ENCODE measurements at regions not wholly inside any gene's neighbourhood (a gene's known extent, or its start where the extent isn't known, plus 50 kb on each side); places are given as distances from the start of the nearest gene placed in this dataset.
"Not testable (repeated sequence)": the region's sequence is repeated elsewhere in the genome, so short reads cannot be mapped to it uniquely, and the experiment has no call there.

- Histone ChIP-seq H3K27me3 (ENCODE audit: control insufficient read depth in 5 of 5, insufficient read depth in 4 of 5, low read length in 5 of 5) (no peaks in the 10 kb centered on the region), H3K9me3 (ENCODE audit: control insufficient read depth in 5 of 5, low read length in 5 of 5) (no peaks in the 10 kb centered on the region), H3K4me1 (ENCODE audit: control insufficient read depth in 5 of 5, insufficient read depth in 5 of 5, low read length in 5 of 5) (peaks cover 0 to 2% (median 0%) of the 10 kb centered on the region in 5 donors), H3K9ac (ENCODE audit: low read length in 5 of 5) (no peak overlapping the region), H3K27ac (ENCODE audit: low read depth, low read length) (no peak overlapping the region), H3K4me3 (ENCODE audit: low read depth in 1 of 5, low read length in 5 of 5) (no peak overlapping the region), H3K36me3 (ENCODE audit: control insufficient read depth in 5 of 5, insufficient read depth in 5 of 5, low read length in 5 of 5) (no peaks in the 10 kb centered on the region)
Measured at GRCh38 chr1:209172286-209172685, 411.2 kb upstream of the CAMK1G start.

GRCh38 chr1:209172792-209173542 is 410.5 kb upstream of the CAMK1G start:
- H3K27me3 ChIP-seq (ENCODE audit: control insufficient read depth in 5 of 5, insufficient read depth in 4 of 5, low read length in 5 of 5); H3K4me3 ChIP-seq (ENCODE audit: low read depth in 1 of 5, low read length in 5 of 5); H3K4me1 ChIP-seq (ENCODE audit: control insufficient read depth in 5 of 5, insufficient read depth in 5 of 5, low read length in 5 of 5); H3K27ac ChIP-seq (ENCODE audit: low read depth, low read length); H3K9me3 ChIP-seq (ENCODE audit: control insufficient read depth in 5 of 5, low read length in 5 of 5); H3K36me3 ChIP-seq (ENCODE audit: control insufficient read depth in 5 of 5, insufficient read depth in 5 of 5, low read length in 5 of 5); H3K9ac ChIP-seq (ENCODE audit: low read length in 5 of 5): not testable (repeated sequence)

- H3K9me3 ChIP-seq (ENCODE audit: control insufficient read depth in 5 of 5, low read length in 5 of 5); H3K9ac ChIP-seq (ENCODE audit: low read length in 5 of 5); H3K36me3 ChIP-seq (ENCODE audit: control insufficient read depth in 5 of 5, insufficient read depth in 5 of 5, low read length in 5 of 5); H3K4me1 ChIP-seq (ENCODE audit: control insufficient read depth in 5 of 5, insufficient read depth in 5 of 5, low read length in 5 of 5); H3K27me3 ChIP-seq (ENCODE audit: control insufficient read depth in 5 of 5, insufficient read depth in 4 of 5, low read length in 5 of 5); H3K27ac ChIP-seq (ENCODE audit: low read depth, low read length); H3K4me3 ChIP-seq (ENCODE audit: low read depth in 1 of 5, low read length in 5 of 5): not testable (repeated sequence)
Measured at GRCh38 chr1:209173796-209174195, 409.7 kb upstream of the CAMK1G start.

- H3K9ac ChIP-seq (ENCODE audit: low read length in 5 of 5) = no peak overlapping the region
- H3K4me1 ChIP-seq (ENCODE audit: control insufficient read depth in 5 of 5, insufficient read depth in 5 of 5, low read length in 5 of 5) = no peaks in the 10 kb centered on the region
- peaks cover 0 to 2% (median 0%) of the 10 kb centered on the region in 5 donors for H3K9me3 ChIP-seq (ENCODE audit: control insufficient read depth in 5 of 5, low read length in 5 of 5)
- H3K4me3 ChIP-seq (ENCODE audit: low read depth in 1 of 5, low read length in 5 of 5) = no peak overlapping the region
- H3K27me3 ChIP-seq (ENCODE audit: control insufficient read depth in 5 of 5, insufficient read depth in 4 of 5, low read length in 5 of 5) = no peaks in the 10 kb centered on the region
- H3K36me3 ChIP-seq (ENCODE audit: control insufficient read depth in 5 of 5, insufficient read depth in 5 of 5, low read length in 5 of 5) = no peaks in the 10 kb centered on the region
- no peak overlapping the region for H3K27ac ChIP-seq (ENCODE audit: low read depth, low read length)
Measured at GRCh38 chr1:209176866-209177430, 406.6 kb upstream of the CAMK1G start.

GRCh38 chr1:209183195-209183594 is 400.3 kb upstream of the CAMK1G start:
- H3K9ac ChIP-seq (ENCODE audit: low read length in 5 of 5) = no peak overlapping the region
- H3K27ac ChIP-seq (ENCODE audit: low read depth, low read length) = no peak overlapping the region
- H3K9me3 ChIP-seq (ENCODE audit: control insufficient read depth in 5 of 5, low read length in 5 of 5) = peaks cover 0 to 15% (median 6%) of the 10 kb centered on the region in 5 donors
- no peaks in the 10 kb centered on the region for H3K4me1 ChIP-seq (ENCODE audit: control insufficient read depth in 5 of 5, insufficient read depth in 5 of 5, low read length in 5 of 5)
- H3K4me3 ChIP-seq (ENCODE audit: low read depth in 1 of 5, low read length in 5 of 5) = no peak overlapping the region
- H3K27me3 ChIP-seq (ENCODE audit: control insufficient read depth in 5 of 5, insufficient read depth in 4 of 5, low read length in 5 of 5) = no peaks in the 10 kb centered on the region
- H3K36me3 ChIP-seq (ENCODE audit: control insufficient read depth in 5 of 5, insufficient read depth in 5 of 5, low read length in 5 of 5) = no peaks in the 10 kb centered on the region

GRCh38 chr1:209187589-209187988 is 395.9 kb upstream of the CAMK1G start:
- Histone ChIP-seq H3K9me3 (ENCODE audit: control insufficient read depth in 5 of 5, low read length in 5 of 5) (peaks cover 0 to 10% (median 4%) of the 10 kb centered on the region in 5 donors), H3K4me1 (ENCODE audit: control insufficient read depth in 5 of 5, insufficient read depth in 5 of 5, low read length in 5 of 5) (no peaks in the 10 kb centered on the region), H3K36me3 (ENCODE audit: control insufficient read depth in 5 of 5, insufficient read depth in 5 of 5, low read length in 5 of 5) (no peaks in the 10 kb centered on the region), H3K9ac (ENCODE audit: low read length in 5 of 5) (no peak overlapping the region), H3K27me3 (ENCODE audit: control insufficient read depth in 5 of 5, insufficient read depth in 4 of 5, low read length in 5 of 5) (no peaks in the 10 kb centered on the region), H3K4me3 (ENCODE audit: low read depth in 1 of 5, low read length in 5 of 5) (no peak overlapping the region), H3K27ac (ENCODE audit: low read depth, low read length) (no peak overlapping the region)

- no peak overlapping the region for H3K9ac ChIP-seq (ENCODE audit: low read length in 5 of 5)
- H3K27ac ChIP-seq (ENCODE audit: low read depth, low read length) = no peak overlapping the region
- no peaks in the 10 kb centered on the region for H3K36me3 ChIP-seq (ENCODE audit: control insufficient read depth in 5 of 5, insufficient read depth in 5 of 5, low read length in 5 of 5)
- no peak overlapping the region for H3K4me3 ChIP-seq (ENCODE audit: low read depth in 1 of 5, low read length in 5 of 5)
- H3K9me3 ChIP-seq (ENCODE audit: control insufficient read depth in 5 of 5, low read length in 5 of 5) = peaks cover 3 to 10% (median 5%) of the 10 kb centered on the region in 5 donors
- H3K4me1 ChIP-seq (ENCODE audit: control insufficient read depth in 5 of 5, insufficient read depth in 5 of 5, low read length in 5 of 5) = no peaks in the 10 kb centered on the region
- no peaks in the 10 kb centered on the region for H3K27me3 ChIP-seq (ENCODE audit: control insufficient read depth in 5 of 5, insufficient read depth in 4 of 5, low read length in 5 of 5)
Measured at GRCh38 chr1:209190591-209191261, 392.8 kb upstream of the CAMK1G start.

- Histone ChIP-seq H3K36me3 (ENCODE audit: control insufficient read depth in 5 of 5, insufficient read depth in 5 of 5, low read length in 5 of 5) (no peaks in the 10 kb centered on the region), H3K9me3 (ENCODE audit: control insufficient read depth in 5 of 5, low read length in 5 of 5) (peaks cover 8 to 15% (median 10%) of the 10 kb centered on the region in 5 donors), H3K27ac (ENCODE audit: low read depth, low read length) (no peak overlapping the region), H3K27me3 (ENCODE audit: control insufficient read depth in 5 of 5, insufficient read depth in 4 of 5, low read length in 5 of 5) (no peaks in the 10 kb centered on the region), H3K4me1 (ENCODE audit: control insufficient read depth in 5 of 5, insufficient read depth in 5 of 5, low read length in 5 of 5) (no peaks in the 10 kb centered on the region), H3K9ac (ENCODE audit: low read length in 5 of 5) (no peak overlapping the region), H3K4me3 (ENCODE audit: low read depth in 1 of 5, low read length in 5 of 5) (no peak overlapping the region)
Measured at GRCh38 chr1:209191262-209191634, 392.3 kb upstream of the CAMK1G start.

GRCh38 chr1:209196140-209196539 is 387.4 kb upstream of the CAMK1G start:
- peaks cover 0 to 7% (median 0%) of the 10 kb centered on the region in 5 donors for H3K27me3 ChIP-seq (ENCODE audit: control insufficient read depth in 5 of 5, insufficient read depth in 4 of 5, low read length in 5 of 5)
- peaks cover 16 to 25% (median 18%) of the 10 kb centered on the region in 5 donors for H3K9me3 ChIP-seq (ENCODE audit: control insufficient read depth in 5 of 5, low read length in 5 of 5)
- no peak overlapping the region for H3K9ac ChIP-seq (ENCODE audit: low read length in 5 of 5)
- H3K4me3 ChIP-seq (ENCODE audit: low read depth in 1 of 5, low read length in 5 of 5) = peak overlapping the region in 2 of 5 donors; percentile 12 to 46
- no peaks in the 10 kb centered on the region for H3K36me3 ChIP-seq (ENCODE audit: control insufficient read depth in 5 of 5, insufficient read depth in 5 of 5, low read length in 5 of 5)
- H3K4me1 ChIP-seq (ENCODE audit: control insufficient read depth in 5 of 5, insufficient read depth in 5 of 5, low read length in 5 of 5) = no peaks in the 10 kb centered on the region
- no peak overlapping the region for H3K27ac ChIP-seq (ENCODE audit: low read depth, low read length)
